Right lobe of liver (tissue), 4 donors: ENCODE measurements at regions not wholly inside any gene's neighbourhood (a gene's known extent, or its start where the extent isn't known, plus 50 kb on each side); places are given as distances from the start of the nearest gene placed in this dataset.

Experiments used
- CTCF ChIP-seq, 4 donors: fragments of 200-600 bp in 3 of 4; fragments of 450-650 bp in 1 of 4; IDR thresholded peaks; one replicate each; pipeline versions ENCODE4 v1.5.1 to v1.8.0; 2016 to 2022; ENCODE audit warnings: antibody characterized with exemption in 4 of 4, mild to moderate bottlenecking in 2 of 4
- POLR2A ChIP-seq: fragments of 450-650 bp; IDR thresholded peaks from one replicate; pipeline ENCODE4 v1.6.1; 2017; ENCODE audit warnings: antibody characterized with exemption, mild to moderate bottlenecking
- donor health status: DM: no; HTN: no; CAD: no.
- donor health status: DM: no; HTN: no; CAD: no.
- donor health status: DM: no; HTN: yes; CAD: no.

GRCh38 chr3:194988495-194989165, 282.3 kb downstream of the XXYLT1 start:
- no peak for TF ChIP-seq CTCF (IDR thresholded peaks at IDR 0.05)
- TF ChIP-seq POLR2A: no peak
